ENCODE measurements at regions not wholly inside any gene's neighbourhood (a gene's known extent, or its start where the extent isn't known, plus 50 kb on each side); places are given as distances from the start of the nearest gene placed in this dataset.

- TF ChIP-seq CTCF (IDR thresholded peaks at IDR 0.05) (no peak), POLR2A (IDR thresholded peaks at IDR 0.05) (no peak), EP300 (IDR thresholded peaks at IDR 0.05) (no peak)
These were observed 98.2 kb downstream of the PLXNA1 start for GRCh38 chr3:127081001-127081720.

All from ovary (tissue), 3 donors.